Stimulated activated naive B cell treated with anti-CD40 and anti-IgM and Interleukin-4, amounts not matched to agents 10 μg/mL and 1 μg/mL and 100 μg/mL, for 72 hours (primary cell): ENCODE measurements at regions not wholly inside any gene's neighbourhood (a gene's known extent, or its start where the extent isn't known, plus 50 kb on each side); places are given as distances from the start of the nearest gene placed in this dataset.

ENCODE experiments used
- ATAC-seq, 2 donors: fragments of 150-1000 bp; cut with Tn5 transposase; replicated peaks; 2 replicates each; pipeline ENCODE4 v1.10.0; 2021; ENCODE audit warnings: moderate library complexity in 1 of 2
- DNase-seq: peaks from one replicate; pipeline ENCODE4 v3.0.0; 2021
- H3K27ac Mint-ChIP-seq: one replicate; pipeline ENCODE4 v1.8.0; 2022; ENCODE audit warnings: mild to moderate bottlenecking, mixed read lengths
- H3K27me3 Mint-ChIP-seq, 2 donors: one replicate each; pipeline ENCODE4 v1.8.0; 2022; ENCODE audit warnings: mixed read lengths in 2 of 2
- H3K36me3 Mint-ChIP-seq, 2 donors: one replicate each; pipeline ENCODE4 v1.8.0; 2022; ENCODE audit warnings: mixed read lengths in 2 of 2, mild to moderate bottlenecking in 1 of 2
- H3K4me1 Mint-ChIP-seq, 2 donors: one replicate each; pipeline ENCODE4 v1.8.0; 2022; ENCODE audit warnings: mixed read lengths in 2 of 2, mild to moderate bottlenecking in 1 of 2
- H3K4me3 Mint-ChIP-seq, 2 donors: one replicate each; pipeline ENCODE4 v1.8.0; 2022; ENCODE audit warnings: mild to moderate bottlenecking in 2 of 2, mixed read lengths in 2 of 2, moderate library complexity in 1 of 2
- H3K9me3 Mint-ChIP-seq, 2 donors: one replicate each; pipeline ENCODE4 v1.8.0; 2022; ENCODE audit warnings: mixed read lengths in 2 of 2, mild to moderate bottlenecking in 1 of 2

GRCh38 chr16:65788434-65789140, 577.9 kb upstream of the CDH5 start:
- Mint-ChIP-seq H3K27me3 (peaks cover 9 to 10% of the 10 kb centered on the region in 2 donors), H3K9me3 (no peaks in the 10 kb centered on the region), H3K4me1 (no peaks in the 10 kb centered on the region), H3K27ac (no peak overlapping the region), H3K4me3 (no peak overlapping the region), H3K36me3 (no peaks in the 10 kb centered on the region)
- DNase-seq (no peak), ATAC-seq (no peak)

GRCh38 chr16:65787921-65788320, 578.6 kb upstream of the CDH5 start:
- Mint-ChIP-seq H3K27ac (no peak overlapping the region), H3K4me1 (no peaks in the 10 kb centered on the region)
- no peak for ATAC-seq

GRCh38 chr16:65786916-65787315, 579.6 kb upstream of the CDH5 start:
- H3K27ac Mint-ChIP-seq: no peak overlapping the region
- no peak for ATAC-seq
- H3K36me3 Mint-ChIP-seq: no peaks in the 10 kb centered on the region
- H3K4me1 Mint-ChIP-seq: no peaks in the 10 kb centered on the region
- no peak for DNase-seq
- no peak overlapping the region for H3K4me3 Mint-ChIP-seq
- H3K9me3 Mint-ChIP-seq: no peaks in the 10 kb centered on the region
- H3K27me3 Mint-ChIP-seq: peaks cover 9 to 10% of the 10 kb centered on the region in 2 donors

More at GRCh38 chr16:65787921-65788320, 578.6 kb upstream of the CDH5 start:
- Mint-ChIP-seq H3K36me3 (no peaks in the 10 kb centered on the region), H3K9me3 (no peaks in the 10 kb centered on the region), H3K4me3 (no peak overlapping the region), H3K27me3 (peaks cover 9 to 10% of the 10 kb centered on the region in 2 donors)
- DNase-seq: no peak

GRCh38 chr16:65783709-65784474, 582.6 kb upstream of the CDH5 start:
- ATAC-seq: no peak
- DNase-seq: no peak

GRCh38 chr16:65782611-65783600, 583.6 kb upstream of the CDH5 start:
- DNase-seq (no peak), ATAC-seq (no peak)
- Mint-ChIP-seq H3K4me3 (no peak overlapping the region), H3K27ac (no peak overlapping the region), H3K9me3 (no peaks in the 10 kb centered on the region), H3K27me3 (peaks cover 9 to 10% of the 10 kb centered on the region in 2 donors), H3K36me3 (no peaks in the 10 kb centered on the region), H3K4me1 (no peaks in the 10 kb centered on the region)

More at GRCh38 chr16:65783709-65784474, 582.6 kb upstream of the CDH5 start:
- no peaks in the 10 kb centered on the region for H3K4me1 Mint-ChIP-seq
- no peaks in the 10 kb centered on the region for H3K36me3 Mint-ChIP-seq
- H3K9me3 Mint-ChIP-seq: no peaks in the 10 kb centered on the region
- H3K4me3 Mint-ChIP-seq: no peak overlapping the region
- H3K27me3 Mint-ChIP-seq: peaks cover 9 to 10% of the 10 kb centered on the region in 2 donors
- H3K27ac Mint-ChIP-seq: no peak overlapping the region

- H3K27ac Mint-ChIP-seq: no peak overlapping the region
- DNase-seq: no peak
- peaks cover 9 to 10% of the 10 kb centered on the region in 2 donors for H3K27me3 Mint-ChIP-seq
- ATAC-seq: no peak
- no peaks in the 10 kb centered on the region for H3K36me3 Mint-ChIP-seq
- H3K9me3 Mint-ChIP-seq: peaks cover 0 to 5% of the 10 kb centered on the region in 2 donors
- H3K4me3 Mint-ChIP-seq: no peak overlapping the region
- H3K4me1 Mint-ChIP-seq: no peaks in the 10 kb centered on the region
Observed at GRCh38 chr16:65781855-65782254, 584.6 kb upstream of the CDH5 start.

GRCh38 chr16:65781363-65781762, 585.1 kb upstream of the CDH5 start:
- Mint-ChIP-seq H3K27me3 (peaks cover 9 to 10% of the 10 kb centered on the region in 2 donors), H3K27ac (no peak overlapping the region), H3K4me1 (no peaks in the 10 kb centered on the region), H3K9me3 (peaks cover 0 to 5% of the 10 kb centered on the region in 2 donors), H3K36me3 (no peaks in the 10 kb centered on the region), H3K4me3 (no peak overlapping the region)
- DNase-seq (no peak), ATAC-seq (no peak)

GRCh38 chr16:65779201-65779600, 587.3 kb upstream of the CDH5 start:
- Mint-ChIP-seq H3K9me3 (peaks cover 0 to 5% of the 10 kb centered on the region in 2 donors), H3K4me3 (no peak overlapping the region), H3K4me1 (no peaks in the 10 kb centered on the region), H3K27me3 (peaks cover 3 to 5% of the 10 kb centered on the region in 2 donors), H3K36me3 (no peaks in the 10 kb centered on the region), H3K27ac (no peak overlapping the region)
- DNase-seq (no peak), ATAC-seq (no peak)

- no peaks in the 10 kb centered on the region for H3K27me3 Mint-ChIP-seq
- H3K4me1 Mint-ChIP-seq: no peaks in the 10 kb centered on the region
- ATAC-seq (no peak), DNase-seq (no peak)
- H3K9me3 Mint-ChIP-seq: peaks cover under 1 to 6% of the 10 kb centered on the region in 2 donors
- H3K36me3 Mint-ChIP-seq: no peaks in the 10 kb centered on the region
- H3K4me3 Mint-ChIP-seq: no peak overlapping the region
- no peak overlapping the region for H3K27ac Mint-ChIP-seq
Observed at GRCh38 chr16:65776639-65777183, 589.8 kb upstream of the CDH5 start.

GRCh38 chr16:65775829-65776228, 590.7 kb upstream of the CDH5 start:
- no peaks in the 10 kb centered on the region for H3K27me3 Mint-ChIP-seq
- DNase-seq (no peak), ATAC-seq (no peak)
- no peak overlapping the region for H3K4me3 Mint-ChIP-seq
- H3K4me1 Mint-ChIP-seq: no peaks in the 10 kb centered on the region
- no peaks in the 10 kb centered on the region for H3K36me3 Mint-ChIP-seq
- H3K27ac Mint-ChIP-seq: no peak overlapping the region
- peaks cover 1 to 8% of the 10 kb centered on the region in 2 donors for H3K9me3 Mint-ChIP-seq

- no peaks in the 10 kb centered on the region for H3K4me1 Mint-ChIP-seq
- H3K27me3 Mint-ChIP-seq: no peaks in the 10 kb centered on the region
- peaks cover 0 to 4% of the 10 kb centered on the region in 2 donors for H3K36me3 Mint-ChIP-seq
- H3K4me3 Mint-ChIP-seq: no peak overlapping the region
- ATAC-seq (no peak), DNase-seq (no peak)
- H3K9me3 Mint-ChIP-seq: peaks cover 3 to 12% of the 10 kb centered on the region in 2 donors
- no peak overlapping the region for H3K27ac Mint-ChIP-seq
Observed at GRCh38 chr16:65774350-65774749, 592.1 kb upstream of the CDH5 start.

- Mint-ChIP-seq H3K36me3 (peaks cover 0 to 4% of the 10 kb centered on the region in 2 donors), H3K4me3 (no peak overlapping the region)
Observed at GRCh38 chr16:65773301-65773874, 593.1 kb upstream of the CDH5 start.

GRCh38 chr16:65772134-65772732, 594.3 kb upstream of the CDH5 start:
- DNase-seq: no peak
- ATAC-seq: no peak

More at GRCh38 chr16:65773301-65773874, 593.1 kb upstream of the CDH5 start:
- no peak for DNase-seq
- ATAC-seq: no peak
- H3K9me3 Mint-ChIP-seq: peaks cover 3 to 12% of the 10 kb centered on the region in 2 donors
- peaks cover 0 to 2% of the 10 kb centered on the region in 2 donors for H3K4me1 Mint-ChIP-seq
- no peaks in the 10 kb centered on the region for H3K27me3 Mint-ChIP-seq
- H3K27ac Mint-ChIP-seq: no peak overlapping the region

More at GRCh38 chr16:65772134-65772732, 594.3 kb upstream of the CDH5 start:
- H3K36me3 Mint-ChIP-seq: peaks cover 0 to 4% of the 10 kb centered on the region in 2 donors
- peaks cover 3 to 10% of the 10 kb centered on the region in 2 donors for H3K9me3 Mint-ChIP-seq
- no peak overlapping the region for H3K4me3 Mint-ChIP-seq
- H3K4me1 Mint-ChIP-seq: peaks cover 0 to 2% of the 10 kb centered on the region in 2 donors
- H3K27me3 Mint-ChIP-seq: no peaks in the 10 kb centered on the region
- H3K27ac Mint-ChIP-seq: no peak overlapping the region
